Small intestine (tissue), 7 donors: ENCODE measurements at regions not wholly inside any gene's neighbourhood (a gene's known extent, or its start where the extent isn't known, plus 50 kb on each side); places are given as distances from the start of the nearest gene placed in this dataset.

Source experiments
- DNase-seq, 2 donors: peaks; one replicate each; pipeline versions ENCODE4 v3.0.0 to v3.0.0-alpha.2; 2013
- FAIRE-seq: peaks from 2 replicates; lab custom pipeline; 2012; peaks lifted over from hg19 to GRCh38; lab: Jason Lieb, UNC
- H3K27ac ChIP-seq, 3 donors: one replicate each; pipeline ENCODE4 v1.5.1; 2013; ENCODE audit warnings: low read length in 2 of 3, mild to moderate bottlenecking in 2 of 3, control low read depth in 1 of 3, inconsistent platforms in 1 of 3, low read depth in 1 of 3, moderate library complexity in 1 of 3
- H3K27me3 ChIP-seq, 3 donors: one replicate each; pipeline ENCODE4 v1.6.1; 2013; ENCODE audit warnings: low read length in 3 of 3, inconsistent platforms in 1 of 3; ENCODE audit not compliant: control insufficient read depth in 3 of 3, insufficient read depth in 3 of 3
- H3K36me3 ChIP-seq, 3 donors: one replicate each; pipeline ENCODE4 v1.6.1; 2013; ENCODE audit warnings: low read length in 3 of 3, inconsistent platforms in 1 of 3, low read depth in 1 of 3, mild to moderate bottlenecking in 1 of 3, moderate library complexity in 1 of 3; ENCODE audit not compliant: control insufficient read depth in 3 of 3, insufficient read depth in 2 of 3
- H3K4me1 ChIP-seq, 3 donors: one replicate each; pipeline ENCODE4 v1.6.1; 2013; ENCODE audit warnings: low read length in 2 of 3, inconsistent platforms in 1 of 3, low read depth in 1 of 3, mild to moderate bottlenecking in 1 of 3, moderate library complexity in 1 of 3; ENCODE audit not compliant: control insufficient read depth in 3 of 3, insufficient read depth in 2 of 3
- H3K4me3 ChIP-seq, 3 donors: one replicate each; pipeline ENCODE4 v1.5.1; 2013; ENCODE audit warnings: low read length in 3 of 3, control low read depth in 1 of 3, inconsistent platforms in 1 of 3, low read depth in 1 of 3, mild to moderate bottlenecking in 1 of 3, moderate library complexity in 1 of 3
- H3K9me3 ChIP-seq, 2 donors: one replicate each; pipeline ENCODE4 v1.6.1; 2013; ENCODE audit warnings: low read depth in 1 of 2, low read length in 1 of 2; ENCODE audit not compliant: control insufficient read depth in 2 of 2, insufficient read depth in 1 of 2
- WGBS, 3 donors: extraction: QIAGEN DNeasy Blood & Tissue Kit; methylation state at CpG; one replicate each; pipeline ENCODE4 v1.1.7; 2013; 5-methylcytosine and 5-hydroxymethylcytosine counted together
- donor health status: healthy with polysubstance abuse.
- donor health status: control.
- donor health status: control.
- donor health status: Bipolar disorder and iron deficiency.
- donor health status: healthy.

DNA sequence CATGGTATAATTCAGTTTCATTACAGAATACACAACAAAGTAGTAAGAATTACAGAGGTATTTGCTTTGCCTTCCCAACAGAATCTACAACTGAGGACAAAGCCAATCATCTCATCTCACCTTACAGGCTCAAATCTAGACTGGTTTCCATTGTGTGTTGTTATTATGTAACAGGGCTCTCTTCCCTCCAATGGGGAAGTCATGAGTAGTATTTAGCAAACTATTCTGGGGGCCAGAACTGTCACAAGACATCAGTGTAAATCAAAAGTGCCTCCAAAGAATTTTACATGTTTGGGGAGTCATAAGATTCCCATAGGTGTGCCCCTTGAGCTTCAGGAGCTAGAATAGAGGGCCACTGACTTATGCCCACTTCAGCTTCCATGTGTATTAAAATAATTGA, 187.0 kb upstream of the EDNRB start:
- Histone ChIP-seq H3K27me3 (no peaks in the 10 kb centered on the region), H3K36me3 (no peaks in the 10 kb centered on the region), H3K4me1 (no peaks in the 10 kb centered on the region), H3K27ac (no peak overlapping the region), H3K9me3 (no peaks in the 10 kb centered on the region), H3K4me3 (no peak overlapping the region)
- no peak for FAIRE-seq
- no peak for DNase-seq

GRCh38 chr13:78103936-78104335, 185.3 kb upstream of the EDNRB start:
- H3K27me3 ChIP-seq: no peaks in the 10 kb centered on the region
- no peak overlapping the region for H3K27ac ChIP-seq
- DNase-seq (no peak), FAIRE-seq (no peak)
- H3K9me3 ChIP-seq: no peaks in the 10 kb centered on the region
- WGBS, 3 donors: 53 to 79% (median 60%) methylated on average over 2 of the region's 2 CpGs
- no peaks in the 10 kb centered on the region for H3K36me3 ChIP-seq
- H3K4me1 ChIP-seq: no peaks in the 10 kb centered on the region
- no peak overlapping the region for H3K4me3 ChIP-seq

DNA sequence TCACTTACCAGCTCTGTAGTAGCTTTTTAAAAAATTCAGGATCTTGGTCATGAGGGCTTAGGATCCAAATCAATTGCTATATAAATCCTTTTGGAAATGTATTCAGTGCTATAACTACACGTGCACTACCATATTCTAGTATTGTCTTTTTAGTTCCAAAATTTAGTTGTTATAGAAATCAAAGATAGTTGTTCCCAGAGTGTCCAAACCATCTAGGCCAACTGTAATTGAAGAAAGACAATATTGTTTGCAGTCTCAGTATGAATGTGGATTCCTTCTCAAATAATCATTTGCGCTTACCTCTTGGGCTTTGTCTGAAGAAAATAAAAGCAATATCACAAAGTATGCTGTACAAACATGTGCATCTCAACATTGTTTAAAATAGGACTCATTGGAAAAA, 184.1 kb upstream of the EDNRB start:
- Histone ChIP-seq H3K4me1 (no peaks in the 10 kb centered on the region), H3K9me3 (no peaks in the 10 kb centered on the region), H3K4me3 (no peak overlapping the region), H3K36me3 (no peaks in the 10 kb centered on the region), H3K27ac (no peak overlapping the region), H3K27me3 (no peaks in the 10 kb centered on the region)
- DNase-seq: no peak
- FAIRE-seq: no peak
- 86 to 98% (median 92%) methylated on average over 2 of the region's 2 CpGs for WGBS, 3 donors

GRCh38 chr13:78102121-78102677, 183.6 kb upstream of the EDNRB start:
- Histone ChIP-seq H3K27me3 (no peaks in the 10 kb centered on the region), H3K4me1 (no peaks in the 10 kb centered on the region), H3K4me3 (no peak overlapping the region), H3K27ac (no peak overlapping the region), H3K36me3 (no peaks in the 10 kb centered on the region), H3K9me3 (no peaks in the 10 kb centered on the region)
- FAIRE-seq (no peak), DNase-seq (no peak)
- 68 to 82% (median 72%) methylated on average over 4 of the region's 4 CpGs for WGBS, 3 donors

- Histone ChIP-seq H3K36me3 (no peaks in the 10 kb centered on the region), H3K4me1 (no peaks in the 10 kb centered on the region), H3K9me3 (no peaks in the 10 kb centered on the region), H3K4me3 (no peak overlapping the region), H3K27ac (no peak overlapping the region), H3K27me3 (no peaks in the 10 kb centered on the region)
- WGBS, 3 donors: 77 to 89% (median 82%) methylated on average over 4 of the region's 4 CpGs
- DNase-seq: no peak
- FAIRE-seq: no peak
Measured at GRCh38 chr13:78100486-78100885, 181.9 kb upstream of the EDNRB start.

GRCh38 chr13:78098249-78098648, 179.6 kb upstream of the EDNRB start:
- FAIRE-seq (no peak), DNase-seq (no peak)
- no peaks in the 10 kb centered on the region for H3K27me3 ChIP-seq
- H3K4me3 ChIP-seq: no peak overlapping the region
- 61 to 77% (median 64%) methylated on average over 3 of the region's 3 CpGs for WGBS, 3 donors
- no peaks in the 10 kb centered on the region for H3K36me3 ChIP-seq
- no peaks in the 10 kb centered on the region for H3K9me3 ChIP-seq
- no peak overlapping the region for H3K27ac ChIP-seq
- no peaks in the 10 kb centered on the region for H3K4me1 ChIP-seq

GRCh38 chr13:78096221-78096620, 177.6 kb upstream of the EDNRB start:
- DNase-seq (no peak), FAIRE-seq (no peak)
- no peaks in the 10 kb centered on the region for H3K27me3 ChIP-seq
- no peaks in the 10 kb centered on the region for H3K4me1 ChIP-seq
- H3K9me3 ChIP-seq: no peaks in the 10 kb centered on the region
- no peak overlapping the region for H3K4me3 ChIP-seq
- no peaks in the 10 kb centered on the region for H3K36me3 ChIP-seq
- 86 to 91% (median 90%) methylated on average over 1 of the region's 1 CpG for WGBS, 3 donors
- H3K27ac ChIP-seq: no peak overlapping the region

- H3K27ac ChIP-seq: no peak overlapping the region
- H3K4me3 ChIP-seq: no peak overlapping the region
- peaks cover 0 to 2% (median 0%) of the 10 kb centered on the region in 3 donors for H3K4me1 ChIP-seq
- H3K9me3 ChIP-seq: no peaks in the 10 kb centered on the region
- no peak for DNase-seq
- 61 to 71% (median 66%) methylated on average over 4 of the region's 4 CpGs for WGBS, 3 donors
- no peak for FAIRE-seq
- no peaks in the 10 kb centered on the region for H3K36me3 ChIP-seq
- no peaks in the 10 kb centered on the region for H3K27me3 ChIP-seq
Measured at GRCh38 chr13:78087966-78088678, 169.5 kb upstream of the EDNRB start.
